H1 (cell line): ENCODE measurements at regions not wholly inside any gene's neighbourhood (a gene's known extent, or its start where the extent isn't known, plus 50 kb on each side); places are given as distances from the start of the nearest gene placed in this dataset.

Source experiments
- CHD1 ChIP-seq: IDR thresholded peaks from 2 replicates; pipeline ENCODE4 v1.6.1; 2012; ENCODE audit warnings: low read depth, low read length, improper control_type of control experiment
- CHD2 ChIP-seq: IDR thresholded peaks from 2 replicates; pipeline ENCODE4 v1.6.1; 2012; ENCODE audit warnings: low read length, improper control_type of control experiment
- FOSL1 ChIP-seq: IDR thresholded peaks from 2 replicates; pipeline ENCODE4 v1.6.1; 2011; ENCODE audit warnings: mild to moderate bottlenecking, low read depth, low read length, moderate library complexity; ENCODE audit not compliant: insufficient read depth
- NRF1 ChIP-seq: IDR thresholded peaks from 2 replicates; pipeline ENCODE4 v1.6.1; 2011; ENCODE audit warnings: mild to moderate bottlenecking, low read depth, low read length, improper control_type of control experiment
- SIX5 ChIP-seq: IDR thresholded peaks from 2 replicates; pipeline ENCODE4 v1.6.1; 2011; ENCODE audit warnings: mild to moderate bottlenecking, low read depth, low read length
- TAF1 ChIP-seq: IDR thresholded peaks from 2 replicates; pipeline ENCODE4 v1.6.1; 2011; ENCODE audit warnings: mild to moderate bottlenecking, low read depth, low read length
- TAF7 ChIP-seq: optimal IDR thresholded peaks from 2 replicates; pipeline ENCODE3; 2011; ENCODE audit warnings: low read depth, mild to moderate bottlenecking, inconsistent platforms, low read length, moderate library complexity, borderline replicate concordance
- TF ChIP-seq, protein P1 (sequence below): fragments of 300-600 bp; sonication (generic); IDR thresholded peaks from 2 replicates; pipeline ENCODE4 v1.7.1; 2012; ENCODE audit warnings: low read length, moderate library complexity, mild to moderate bottlenecking, inconsistent platforms; ENCODE audit not compliant: insufficient replicate concordance

GRCh38 chr14:39733741-39734140, 301.5 kb upstream of the FBXO33 start (continued):
- TF ChIP-seq TAF7 (no peak), TAF1 (no peak), NRF1 (no peak), FOSL1 (no peak), CHD2 (no peak), SIX5 (no peak), CHD1 (no peak)
- TF ChIP-seq, protein P1, sequence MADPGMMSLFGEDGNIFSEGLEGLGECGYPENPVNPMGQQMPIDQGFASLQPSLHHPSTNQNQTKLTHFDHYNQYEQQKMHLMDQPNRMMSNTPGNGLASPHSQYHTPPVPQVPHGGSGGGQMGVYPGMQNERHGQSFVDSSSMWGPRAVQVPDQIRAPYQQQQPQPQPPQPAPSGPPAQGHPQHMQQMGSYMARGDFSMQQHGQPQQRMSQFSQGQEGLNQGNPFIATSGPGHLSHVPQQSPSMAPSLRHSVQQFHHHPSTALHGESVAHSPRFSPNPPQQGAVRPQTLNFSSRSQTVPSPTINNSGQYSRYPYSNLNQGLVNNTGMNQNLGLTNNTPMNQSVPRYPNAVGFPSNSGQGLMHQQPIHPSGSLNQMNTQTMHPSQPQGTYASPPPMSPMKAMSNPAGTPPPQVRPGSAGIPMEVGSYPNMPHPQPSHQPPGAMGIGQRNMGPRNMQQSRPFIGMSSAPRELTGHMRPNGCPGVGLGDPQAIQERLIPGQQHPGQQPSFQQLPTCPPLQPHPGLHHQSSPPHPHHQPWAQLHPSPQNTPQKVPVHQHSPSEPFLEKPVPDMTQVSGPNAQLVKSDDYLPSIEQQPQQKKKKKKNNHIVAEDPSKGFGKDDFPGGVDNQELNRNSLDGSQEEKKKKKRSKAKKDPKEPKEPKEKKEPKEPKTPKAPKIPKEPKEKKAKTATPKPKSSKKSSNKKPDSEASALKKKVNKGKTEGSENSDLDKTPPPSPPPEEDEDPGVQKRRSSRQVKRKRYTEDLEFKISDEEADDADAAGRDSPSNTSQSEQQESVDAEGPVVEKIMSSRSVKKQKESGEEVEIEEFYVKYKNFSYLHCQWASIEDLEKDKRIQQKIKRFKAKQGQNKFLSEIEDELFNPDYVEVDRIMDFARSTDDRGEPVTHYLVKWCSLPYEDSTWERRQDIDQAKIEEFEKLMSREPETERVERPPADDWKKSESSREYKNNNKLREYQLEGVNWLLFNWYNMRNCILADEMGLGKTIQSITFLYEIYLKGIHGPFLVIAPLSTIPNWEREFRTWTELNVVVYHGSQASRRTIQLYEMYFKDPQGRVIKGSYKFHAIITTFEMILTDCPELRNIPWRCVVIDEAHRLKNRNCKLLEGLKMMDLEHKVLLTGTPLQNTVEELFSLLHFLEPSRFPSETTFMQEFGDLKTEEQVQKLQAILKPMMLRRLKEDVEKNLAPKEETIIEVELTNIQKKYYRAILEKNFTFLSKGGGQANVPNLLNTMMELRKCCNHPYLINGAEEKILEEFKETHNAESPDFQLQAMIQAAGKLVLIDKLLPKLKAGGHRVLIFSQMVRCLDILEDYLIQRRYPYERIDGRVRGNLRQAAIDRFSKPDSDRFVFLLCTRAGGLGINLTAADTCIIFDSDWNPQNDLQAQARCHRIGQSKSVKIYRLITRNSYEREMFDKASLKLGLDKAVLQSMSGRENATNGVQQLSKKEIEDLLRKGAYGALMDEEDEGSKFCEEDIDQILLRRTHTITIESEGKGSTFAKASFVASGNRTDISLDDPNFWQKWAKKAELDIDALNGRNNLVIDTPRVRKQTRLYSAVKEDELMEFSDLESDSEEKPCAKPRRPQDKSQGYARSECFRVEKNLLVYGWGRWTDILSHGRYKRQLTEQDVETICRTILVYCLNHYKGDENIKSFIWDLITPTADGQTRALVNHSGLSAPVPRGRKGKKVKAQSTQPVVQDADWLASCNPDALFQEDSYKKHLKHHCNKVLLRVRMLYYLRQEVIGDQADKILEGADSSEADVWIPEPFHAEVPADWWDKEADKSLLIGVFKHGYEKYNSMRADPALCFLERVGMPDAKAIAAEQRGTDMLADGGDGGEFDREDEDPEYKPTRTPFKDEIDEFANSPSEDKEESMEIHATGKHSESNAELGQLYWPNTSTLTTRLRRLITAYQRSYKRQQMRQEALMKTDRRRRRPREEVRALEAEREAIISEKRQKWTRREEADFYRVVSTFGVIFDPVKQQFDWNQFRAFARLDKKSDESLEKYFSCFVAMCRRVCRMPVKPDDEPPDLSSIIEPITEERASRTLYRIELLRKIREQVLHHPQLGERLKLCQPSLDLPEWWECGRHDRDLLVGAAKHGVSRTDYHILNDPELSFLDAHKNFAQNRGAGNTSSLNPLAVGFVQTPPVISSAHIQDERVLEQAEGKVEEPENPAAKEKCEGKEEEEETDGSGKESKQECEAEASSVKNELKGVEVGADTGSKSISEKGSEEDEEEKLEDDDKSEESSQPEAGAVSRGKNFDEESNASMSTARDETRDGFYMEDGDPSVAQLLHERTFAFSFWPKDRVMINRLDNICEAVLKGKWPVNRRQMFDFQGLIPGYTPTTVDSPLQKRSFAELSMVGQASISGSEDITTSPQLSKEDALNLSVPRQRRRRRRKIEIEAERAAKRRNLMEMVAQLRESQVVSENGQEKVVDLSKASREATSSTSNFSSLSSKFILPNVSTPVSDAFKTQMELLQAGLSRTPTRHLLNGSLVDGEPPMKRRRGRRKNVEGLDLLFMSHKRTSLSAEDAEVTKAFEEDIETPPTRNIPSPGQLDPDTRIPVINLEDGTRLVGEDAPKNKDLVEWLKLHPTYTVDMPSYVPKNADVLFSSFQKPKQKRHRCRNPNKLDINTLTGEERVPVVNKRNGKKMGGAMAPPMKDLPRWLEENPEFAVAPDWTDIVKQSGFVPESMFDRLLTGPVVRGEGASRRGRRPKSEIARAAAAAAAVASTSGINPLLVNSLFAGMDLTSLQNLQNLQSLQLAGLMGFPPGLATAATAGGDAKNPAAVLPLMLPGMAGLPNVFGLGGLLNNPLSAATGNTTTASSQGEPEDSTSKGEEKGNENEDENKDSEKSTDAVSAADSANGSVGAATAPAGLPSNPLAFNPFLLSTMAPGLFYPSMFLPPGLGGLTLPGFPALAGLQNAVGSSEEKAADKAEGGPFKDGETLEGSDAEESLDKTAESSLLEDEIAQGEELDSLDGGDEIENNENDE = no peak
